Activated T-helper 1 cell treated with Interleukin-2 at 50 U/mL for 16 hours (primary cell): ENCODE measurements at regions not wholly inside any gene's neighbourhood (a gene's known extent, or its start where the extent isn't known, plus 50 kb on each side); places are given as distances from the start of the nearest gene placed in this dataset.

Experiments used
- DNase-seq: peaks from one replicate; pipeline ENCODE4 v3.0.0-alpha.2; 2020; ENCODE audit warnings: low read depth

- no peak for DNase-seq
Observed at GRCh38 chr2:59677158-59677557, 876.3 kb downstream of the BCL11A start.

DNA sequence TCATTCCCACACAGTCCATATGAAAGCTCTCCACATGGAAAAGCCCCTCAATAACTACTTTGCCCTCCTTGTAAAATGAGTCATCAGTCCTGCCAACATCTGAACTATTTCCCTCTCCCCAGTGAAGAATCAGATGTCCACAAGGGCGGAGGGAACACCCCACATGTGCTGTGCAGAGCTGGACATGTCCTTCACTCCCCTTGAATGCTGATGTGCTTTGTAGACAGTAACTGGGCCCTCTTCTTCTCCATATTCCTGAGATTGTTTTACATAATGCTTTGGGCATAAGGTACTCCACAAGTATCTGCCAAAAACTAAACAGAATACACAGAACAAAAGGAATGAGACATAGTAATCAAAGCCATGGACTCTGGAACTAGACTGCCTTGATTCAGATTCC, 879.4 kb downstream of the BCL11A start:
- no peak for DNase-seq

DNA sequence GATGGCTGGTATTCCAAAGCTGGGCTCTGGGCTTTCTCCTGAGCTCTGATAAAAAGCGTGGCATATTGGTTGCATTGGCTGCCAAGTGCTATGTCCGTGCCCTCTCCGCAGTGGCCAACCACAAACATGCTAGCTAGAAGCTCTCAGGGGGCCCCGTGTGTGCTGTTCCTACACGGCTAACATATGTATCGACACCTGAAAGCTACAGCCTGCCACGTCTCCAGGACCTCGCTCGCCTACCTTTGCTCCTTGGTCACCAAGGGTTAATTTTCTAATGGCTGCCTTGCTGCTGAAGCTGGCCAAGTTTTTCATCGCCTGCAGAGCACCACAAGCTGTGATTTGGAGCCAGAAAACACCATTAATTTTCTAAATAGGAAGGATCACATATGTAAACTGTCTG, 888.4 kb downstream of the BCL11A start:
- DNase-seq = no peak

DNA sequence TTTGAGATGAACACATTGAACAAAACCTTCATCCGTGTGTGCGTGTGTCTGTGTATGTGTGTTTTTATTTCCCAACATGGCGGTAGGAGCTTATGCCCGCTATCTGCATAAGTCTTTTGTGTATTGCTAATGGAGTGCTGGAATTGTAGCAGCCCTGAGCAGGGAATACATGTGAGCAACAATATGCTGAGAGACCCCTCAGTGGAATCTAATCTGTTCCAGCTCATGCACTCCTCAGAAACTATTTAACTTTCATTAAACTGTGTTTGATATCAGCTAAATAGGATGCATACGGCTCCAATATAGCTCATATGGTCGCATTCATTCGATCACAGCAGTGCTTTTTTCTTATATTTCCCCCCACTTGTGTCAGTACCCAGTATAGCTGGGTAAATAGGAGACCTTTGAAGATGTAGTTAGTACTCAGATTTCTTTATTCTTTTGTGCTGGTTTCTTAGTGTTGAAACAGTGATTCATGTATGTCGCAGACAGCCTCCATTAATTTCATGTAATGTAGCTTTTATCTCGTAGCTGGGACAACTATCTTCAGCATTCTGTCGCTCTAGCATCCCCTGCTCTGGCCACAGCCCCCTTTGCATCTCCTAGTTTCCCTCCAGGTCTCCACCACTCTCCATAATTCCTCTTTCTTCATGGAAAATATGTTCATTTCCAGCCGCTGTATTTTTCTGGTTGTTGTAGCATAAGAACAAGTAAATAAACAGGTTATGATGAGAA, 891.2 kb downstream of the BCL11A start:
- DNase-seq = no peak

- no peak for DNase-seq
Observed at GRCh38 chr2:59660262-59660661, 893.2 kb downstream of the BCL11A start.

DNA sequence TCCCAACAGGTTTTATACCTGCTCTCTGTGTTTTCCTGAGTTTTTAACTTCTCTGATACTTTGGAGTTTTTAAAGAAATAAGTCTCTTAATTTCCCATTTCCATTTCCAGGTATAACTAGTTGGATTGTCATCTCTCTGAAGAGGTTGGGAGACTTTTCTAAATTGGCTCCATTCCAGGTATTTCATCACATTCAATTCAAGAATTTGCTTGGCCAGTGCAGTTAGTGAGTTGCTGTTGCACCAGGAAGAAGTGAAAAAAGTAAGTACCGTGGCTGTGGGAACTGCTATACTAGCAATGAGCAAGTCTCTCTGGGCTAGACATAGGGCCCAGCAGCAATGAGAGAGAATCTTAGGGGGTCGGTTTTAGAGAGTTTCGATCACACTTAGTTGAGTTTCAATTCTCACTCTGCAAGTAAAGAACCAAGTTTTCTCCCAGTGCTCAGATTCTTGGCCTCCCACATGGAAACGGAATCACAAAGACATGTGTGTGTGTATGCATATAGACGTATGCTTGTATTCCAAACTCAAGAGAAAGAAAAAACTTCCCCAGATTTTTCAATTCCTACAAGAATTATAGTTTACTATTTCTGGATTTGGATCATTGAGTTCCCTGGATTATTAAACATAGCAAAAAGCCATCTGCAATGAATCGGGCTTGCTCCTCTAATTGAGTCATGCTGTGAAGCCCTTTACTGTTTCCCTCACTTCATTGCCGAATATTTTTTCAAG, 894.4 kb downstream of the BCL11A start:
- no peak for DNase-seq

GRCh38 chr2:59655809-59656208, 897.6 kb downstream of the BCL11A start:
- no peak for DNase-seq

DNA sequence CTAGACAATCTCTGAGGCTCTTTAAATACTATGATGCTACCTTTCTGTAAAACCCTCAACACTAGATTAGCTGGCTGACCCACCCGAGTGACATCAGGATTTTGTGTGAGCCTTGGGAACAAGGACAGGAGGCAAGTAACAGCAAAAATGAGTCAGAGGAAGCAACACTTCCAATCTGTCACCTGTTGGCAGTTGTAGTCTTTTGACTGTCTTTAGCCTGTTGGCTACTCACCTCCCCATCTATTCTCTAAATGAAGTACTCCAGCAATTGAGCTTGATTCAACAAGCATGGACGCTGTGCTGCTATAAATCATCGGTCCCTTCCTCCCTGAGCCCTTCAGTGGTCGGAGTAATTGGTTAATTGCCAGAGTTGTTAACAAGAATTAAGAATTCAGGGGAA, 898.7 kb downstream of the BCL11A start:
- no peak for DNase-seq

GRCh38 chr2:59653164-59653563, 900.3 kb downstream of the BCL11A start:
- DNase-seq = no peak

DNA sequence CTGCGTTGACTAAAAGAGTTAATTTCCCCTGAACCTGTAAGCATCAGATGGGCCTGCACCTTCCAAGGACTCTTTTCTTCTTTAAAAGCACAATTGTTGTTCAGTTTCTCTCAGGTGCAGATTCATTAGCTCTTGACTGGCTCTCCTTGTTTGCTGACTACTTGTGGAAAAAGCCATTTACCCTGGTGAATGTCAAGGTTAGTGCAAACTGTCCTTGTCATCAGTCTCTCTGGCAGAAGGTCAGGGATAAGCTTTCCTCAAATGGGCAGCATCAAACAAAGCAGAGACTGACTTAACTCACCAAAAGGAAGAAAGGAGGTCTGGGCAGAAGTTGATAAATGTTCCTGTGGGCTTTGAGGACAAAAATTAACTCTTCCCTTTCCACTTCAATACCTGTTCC, 922.7 kb downstream of the BCL11A start:
- DNase-seq = no peak

- no peak for DNase-seq
Observed at GRCh38 chr2:59627599-59627998, 925.9 kb downstream of the BCL11A start.

GRCh38 chr2:59622599-59623308, 930.7 kb downstream of the BCL11A start:
- DNase-seq = no peak

DNA sequence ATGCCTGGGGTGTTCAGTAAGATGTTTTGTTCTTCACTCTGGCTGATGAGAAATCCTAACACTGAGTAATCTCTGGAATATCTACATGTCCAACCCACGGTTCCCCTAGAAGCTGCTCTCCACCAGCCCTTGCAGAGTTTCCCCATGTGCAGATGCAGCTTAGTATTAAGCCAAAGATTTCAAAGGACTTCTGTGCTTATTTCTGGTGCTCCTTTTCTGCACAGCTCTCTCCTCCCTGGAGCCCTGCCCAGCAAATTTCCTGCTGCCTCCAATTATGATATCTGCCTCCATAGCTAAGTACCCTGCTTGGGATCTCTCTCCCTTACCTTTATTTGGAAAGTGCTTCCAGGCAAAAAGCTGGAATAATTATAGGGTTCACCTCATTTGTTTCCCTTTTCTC, 949.3 kb downstream of the BCL11A start:
- DNase-seq = no peak

DNA sequence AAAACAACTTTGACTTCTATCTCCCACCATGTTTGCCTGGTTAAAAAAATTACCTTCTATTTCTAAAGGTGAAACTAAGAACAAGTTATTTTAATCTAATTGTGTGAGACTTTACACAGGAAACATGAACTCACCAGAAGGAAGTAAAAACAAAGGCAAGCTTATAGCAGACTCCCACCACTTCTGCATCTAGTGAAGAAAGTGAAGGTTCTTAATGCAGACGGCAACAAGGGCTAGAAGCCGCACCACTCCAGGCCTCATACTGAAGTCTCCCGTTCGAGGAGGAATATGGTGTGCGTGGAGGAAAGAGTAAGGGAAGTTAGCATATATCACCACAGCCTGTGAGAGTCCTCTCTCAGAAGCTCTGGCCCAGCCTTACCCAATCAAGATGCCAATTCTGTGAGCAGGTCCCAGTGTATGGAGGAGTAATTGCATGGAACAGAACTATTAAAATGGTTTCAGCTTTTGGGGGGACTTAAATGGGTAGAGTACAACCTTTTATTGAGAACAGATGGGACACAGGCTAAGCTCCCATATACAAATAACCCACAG, 958.7 kb downstream of the BCL11A start:
- no peak for DNase-seq

DNA sequence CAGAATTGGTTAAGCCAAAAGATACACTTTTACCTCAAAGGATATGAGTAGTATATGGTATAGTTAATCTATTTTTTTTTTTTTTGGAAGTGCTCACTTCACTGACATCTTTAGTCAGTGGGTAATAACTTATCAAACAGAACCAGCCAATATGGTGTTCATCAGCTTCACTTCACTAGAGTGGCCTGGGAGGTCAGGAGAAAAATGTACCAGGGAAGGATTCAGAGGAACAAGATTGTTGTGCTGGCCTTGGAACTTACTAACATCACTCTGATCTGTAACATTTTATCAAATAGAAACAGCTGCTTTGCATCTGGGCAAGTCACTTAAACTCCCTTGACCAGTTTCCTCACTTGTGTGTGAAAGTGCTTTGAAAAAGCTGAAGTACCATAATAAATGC, 962.7 kb downstream of the BCL11A start:
- no peak for DNase-seq

GRCh38 chr2:59589881-59590280, 963.6 kb downstream of the BCL11A start:
- no peak for DNase-seq

- no peak for DNase-seq
Observed at GRCh38 chr2:59588286-59588685, 965.2 kb downstream of the BCL11A start.

GRCh38 chr2:59586176-59586575, 967.3 kb downstream of the BCL11A start:
- no peak for DNase-seq

GRCh38 chr2:59585655-59586054, 967.8 kb downstream of the BCL11A start:
- DNase-seq = no peak

- DNase-seq = no peak
Observed at GRCh38 chr2:59584958-59585357, 968.5 kb downstream of the BCL11A start.

DNA sequence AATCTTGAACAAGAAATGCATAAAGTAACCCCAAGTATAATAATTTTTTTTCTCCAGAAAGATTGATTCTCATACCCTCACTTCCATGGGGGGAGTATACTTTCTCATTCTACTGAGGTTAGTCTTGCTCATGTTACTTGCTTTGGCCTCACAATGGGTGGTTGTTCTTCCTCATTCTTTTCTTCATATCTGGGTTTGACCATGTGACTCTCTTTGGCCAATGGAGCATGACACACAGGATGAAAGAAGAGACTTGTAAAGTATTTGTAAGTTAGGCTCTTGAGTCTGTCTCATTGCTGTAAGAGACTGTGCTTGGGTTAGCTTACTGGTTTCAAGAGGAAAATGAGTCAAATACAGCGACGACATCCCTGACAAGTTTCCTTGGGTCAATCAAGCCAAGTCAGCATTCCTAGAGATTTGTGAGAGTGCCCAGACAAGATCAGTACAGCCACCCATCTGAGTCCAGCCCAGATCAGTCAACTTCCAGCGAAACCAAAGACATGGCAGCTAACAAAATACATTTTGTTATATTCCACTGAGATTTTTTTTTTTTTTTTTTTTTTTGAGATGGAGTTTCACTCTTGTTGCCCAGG, 970.2 kb downstream of the BCL11A start:
- no peak for DNase-seq

DNA sequence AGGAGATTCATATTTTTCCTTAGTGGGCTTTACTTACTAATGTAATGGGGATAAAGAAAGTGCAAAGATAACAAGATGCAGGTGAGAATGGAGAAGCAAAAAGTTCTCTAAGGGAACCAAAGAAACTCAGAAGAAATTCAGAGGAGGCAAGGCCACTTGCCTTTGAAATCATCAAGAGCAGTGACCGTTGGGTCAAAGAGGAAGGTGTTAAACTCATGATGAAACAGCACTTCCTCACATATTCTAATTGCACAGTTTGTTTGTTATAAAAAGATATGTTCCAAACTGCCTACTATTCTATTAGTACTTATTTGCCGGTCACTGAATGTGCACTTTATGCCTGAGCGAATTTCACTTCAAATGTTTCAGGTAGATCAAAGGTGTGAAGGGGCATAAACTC, 975.1 kb downstream of the BCL11A start:
- DNase-seq = no peak
